Stimulated activated CD8-positive, alpha-beta memory T cell treated with anti-CD3 and anti-CD28 coated beads, Interleukin-4, amount 100 ng/mL, for 24 hours (primary cell): ENCODE measurements at regions not wholly inside any gene's neighbourhood (a gene's known extent, or its start where the extent isn't known, plus 50 kb on each side); places are given as distances from the start of the nearest gene placed in this dataset.

Source experiments
- DNase-seq: peaks from one replicate; pipeline ENCODE4 v3.0.0-alpha.2; 2020; ENCODE audit warnings: low read depth

DNA sequence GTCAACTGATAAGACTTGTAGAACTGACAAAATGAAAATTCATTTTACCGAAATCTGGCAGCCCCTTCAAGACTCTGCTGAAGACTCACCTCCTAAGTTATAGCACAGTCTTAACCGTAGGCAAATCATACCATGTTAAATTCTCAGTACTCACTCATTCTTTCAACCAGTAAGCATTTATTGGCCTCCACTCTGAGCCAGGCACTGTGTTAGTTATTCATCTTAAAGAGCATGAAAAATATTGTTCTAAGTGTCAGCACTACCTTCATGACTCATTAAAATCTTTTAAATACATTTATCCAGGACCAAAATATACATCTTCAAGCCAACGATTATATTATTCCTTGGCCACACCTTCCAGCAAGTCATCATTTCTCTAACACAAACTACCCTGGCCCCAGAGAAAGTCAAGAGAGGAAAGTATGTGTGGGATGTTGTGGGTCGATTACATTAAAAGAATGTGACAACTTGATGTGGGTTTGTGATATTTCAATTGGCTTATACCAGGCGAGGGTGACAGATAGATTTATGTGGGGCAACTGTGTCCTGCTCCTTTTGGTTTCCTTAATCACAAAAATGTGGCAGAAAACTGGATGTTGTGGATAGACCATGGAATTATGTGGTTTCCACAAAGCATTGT lies 55.0 kb downstream of the TMEM30B start:
- no peak for DNase-seq

DNA sequence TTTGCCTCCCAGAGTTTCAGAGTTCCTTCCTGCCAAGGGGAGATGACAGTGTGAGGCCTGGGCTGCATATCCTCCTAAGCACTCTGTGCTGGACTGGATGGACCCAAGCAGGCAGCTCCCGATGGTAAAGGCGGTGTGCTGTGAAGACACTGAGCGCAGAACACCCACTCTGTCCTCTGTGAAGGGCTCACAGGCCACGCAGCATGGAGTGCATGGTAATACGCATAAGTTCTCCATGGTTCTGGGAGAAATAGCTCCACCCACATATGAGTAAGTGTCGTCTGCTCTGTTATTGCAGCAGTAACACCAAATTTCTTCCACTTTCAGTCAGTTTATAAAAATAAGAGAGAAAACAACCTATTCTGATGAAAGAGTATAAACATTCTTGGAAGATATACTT lies 55.8 kb downstream of the TMEM30B start:
- DNase-seq, result no peak

- no peak for DNase-seq
Observed at GRCh38 chr14:61223552-61223951, 57.6 kb downstream of the TMEM30B start.

DNA sequence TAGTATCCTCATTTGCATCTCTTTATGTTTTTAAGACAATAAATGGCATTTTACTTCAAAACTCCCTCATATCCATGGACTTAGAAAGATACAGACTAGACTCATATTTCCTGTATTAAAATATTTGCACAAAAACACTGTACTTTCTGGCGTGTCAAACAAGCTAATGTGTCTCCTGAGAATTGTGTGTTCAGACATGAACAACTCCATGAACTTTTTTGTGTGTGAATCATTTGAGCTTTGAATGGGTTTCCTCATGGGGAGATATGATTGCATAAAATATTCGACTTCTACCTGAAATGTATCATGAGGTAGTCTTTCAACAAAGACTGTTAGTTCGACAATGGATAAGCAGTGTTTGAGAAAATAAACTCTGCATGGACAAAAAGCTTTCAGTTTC lies 58.8 kb downstream of the TMEM30B start:
- DNase-seq, result no peak

DNA sequence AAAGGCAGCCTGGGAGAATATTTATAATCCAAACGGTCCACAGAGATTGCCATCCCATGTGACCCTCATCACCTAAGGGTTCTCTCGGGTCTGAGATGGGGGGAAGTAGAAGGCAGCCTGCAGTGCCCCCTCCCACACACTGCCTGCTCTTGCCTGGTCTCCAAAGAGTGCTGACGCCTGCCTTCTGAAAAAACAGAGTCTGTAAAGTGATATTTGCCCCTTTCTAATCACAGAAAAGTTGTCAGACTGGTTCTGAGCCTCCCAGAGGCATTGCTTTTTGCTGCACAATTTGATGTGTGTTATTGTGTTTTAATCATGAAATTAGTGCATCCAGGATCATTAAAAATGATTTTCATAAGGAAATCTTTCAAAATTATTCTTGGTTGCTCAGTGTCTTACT lies 59.2 kb downstream of the TMEM30B start:
- DNase-seq, result no peak

DNA sequence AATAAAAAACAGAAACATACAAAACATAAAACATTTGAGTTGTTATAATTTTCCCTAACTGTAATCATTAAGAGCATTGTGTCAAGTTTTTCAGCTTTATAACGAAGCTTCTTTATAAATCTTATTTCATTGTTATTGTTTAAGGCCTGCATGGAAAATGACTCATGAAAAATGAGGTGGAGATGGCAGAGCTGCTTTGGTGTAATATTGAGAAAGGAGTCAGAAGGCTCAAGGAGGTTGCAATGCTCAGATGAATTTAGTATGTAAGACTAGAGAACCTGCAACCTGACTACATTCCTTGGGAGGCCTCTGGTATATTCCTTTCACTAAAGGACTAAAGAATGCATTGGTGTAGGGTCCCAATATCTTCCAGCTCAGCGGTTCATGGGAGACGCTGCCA lies 61.5 kb downstream of the TMEM30B start:
- no peak for DNase-seq

- DNase-seq, result no peak
Observed at GRCh38 chr14:61219256-61219655, 61.9 kb downstream of the TMEM30B start.

DNA sequence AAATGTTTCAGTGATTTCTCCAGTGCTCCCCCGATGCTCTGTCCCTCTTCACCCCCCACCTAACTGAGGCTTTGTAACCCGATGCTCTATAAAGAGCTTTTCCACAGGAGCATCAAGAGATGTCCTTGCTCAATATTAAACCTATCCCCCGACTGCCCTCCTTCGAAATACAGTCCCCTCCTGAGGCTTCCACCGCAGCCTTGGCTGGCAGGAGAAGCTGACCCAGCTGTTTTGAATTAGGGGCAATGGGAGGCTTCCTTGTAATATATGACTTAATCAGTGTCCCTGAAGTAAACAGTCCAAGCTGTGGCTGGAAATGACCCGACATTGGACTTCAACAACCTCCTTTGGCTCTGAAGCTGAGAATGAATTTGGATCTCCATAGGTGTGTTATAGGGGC lies 62.4 kb downstream of the TMEM30B start:
- DNase-seq, result no peak

GRCh38 chr14:61218157-61218556 lies 63.0 kb downstream of the TMEM30B start:
- DNase-seq, result no peak

DNA sequence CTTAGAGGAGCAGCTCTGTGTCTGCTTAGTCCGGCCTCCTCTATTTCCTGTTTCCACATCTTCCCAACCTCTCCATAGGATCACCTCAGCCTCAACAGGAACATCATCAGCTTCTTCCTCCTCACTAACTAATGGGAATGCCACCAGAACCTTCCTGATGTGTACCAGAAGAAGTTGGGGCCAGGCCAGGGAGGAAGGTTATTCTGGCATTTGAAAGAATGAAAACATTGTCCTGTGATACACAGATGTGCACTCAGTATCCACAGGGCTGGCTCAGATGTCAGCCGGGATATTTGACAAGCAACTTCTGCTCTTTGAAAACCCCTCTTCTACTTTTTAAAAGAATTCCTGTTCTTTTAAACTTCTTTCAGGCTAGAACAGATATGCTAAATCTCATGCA lies 63.6 kb downstream of the TMEM30B start:
- no peak for DNase-seq

GRCh38 chr14:61215222-61216020 lies 65.7 kb downstream of the TMEM30B start:
- no peak for DNase-seq

- no peak for DNase-seq
Observed at GRCh38 chr14:61213920-61214319, 67.2 kb downstream of the TMEM30B start.

GRCh38 chr14:61213191-61213621 lies 67.9 kb downstream of the TMEM30B start:
- no peak for DNase-seq

GRCh38 chr14:61212546-61212945 lies 68.6 kb downstream of the TMEM30B start:
- DNase-seq, result no peak

DNA sequence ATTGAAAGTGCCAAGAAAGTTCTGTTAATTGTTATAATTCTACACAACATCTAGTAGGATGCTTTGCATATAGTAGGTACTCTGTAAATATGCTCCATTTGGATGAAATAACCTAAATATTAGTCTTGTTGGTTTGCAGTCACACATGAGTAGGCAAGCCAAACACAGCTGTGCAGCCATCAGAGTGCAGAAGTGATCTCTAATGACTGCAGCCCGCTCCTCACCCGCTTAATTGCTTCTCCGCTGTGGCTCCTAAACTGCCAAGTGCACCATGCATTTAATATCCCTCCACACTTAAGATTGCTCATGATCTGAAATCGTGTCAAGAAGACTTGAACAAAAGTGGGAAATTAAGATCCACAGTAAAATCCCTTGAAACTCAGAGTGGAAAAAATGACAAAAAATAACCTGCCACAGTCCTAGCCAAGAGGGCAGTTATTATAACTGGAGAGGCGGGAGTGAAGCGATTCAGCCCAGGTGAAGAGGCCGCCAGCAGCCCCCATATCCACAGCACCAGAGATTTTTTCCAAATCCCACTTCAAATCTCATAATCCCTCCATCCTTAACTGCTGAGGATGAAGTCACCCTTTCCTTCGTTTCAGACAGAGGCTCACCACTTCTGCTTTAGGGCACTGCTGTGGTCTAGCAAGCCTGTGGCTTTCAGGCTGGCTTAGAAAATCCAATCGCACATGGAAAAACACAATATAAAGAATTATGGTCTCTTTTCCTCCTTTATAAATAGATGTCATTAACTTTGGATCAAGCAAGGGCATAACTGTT lies 69.5 kb downstream of the TMEM30B start:
- no peak for DNase-seq

GRCh38 chr14:61203081-61203753 lies 77.9 kb downstream of the TMEM30B start:
- no peak for DNase-seq

DNA sequence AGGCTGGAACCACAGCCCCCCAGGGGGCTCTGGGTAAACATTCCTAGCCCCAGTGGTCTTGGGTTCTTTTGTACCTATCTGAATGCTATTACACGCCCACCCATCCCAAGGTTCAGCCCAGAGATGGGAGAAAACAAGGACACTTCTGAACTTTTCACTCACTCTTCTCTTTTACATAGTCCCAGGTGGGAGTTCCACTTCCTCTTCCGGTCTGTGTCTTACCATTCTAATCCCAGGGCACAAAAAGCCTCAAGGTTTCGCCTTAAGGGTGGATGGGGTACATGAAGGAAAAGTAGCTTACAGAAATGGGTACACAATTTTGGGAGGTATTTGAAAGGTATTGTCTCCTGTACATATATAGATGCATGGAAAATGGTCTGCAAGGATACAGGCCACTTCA lies 79.0 kb downstream of the TMEM30B start:
- DNase-seq, result no peak

- no peak for DNase-seq
Observed at GRCh38 chr14:61201171-61201570, 80.0 kb downstream of the TMEM30B start.

DNA sequence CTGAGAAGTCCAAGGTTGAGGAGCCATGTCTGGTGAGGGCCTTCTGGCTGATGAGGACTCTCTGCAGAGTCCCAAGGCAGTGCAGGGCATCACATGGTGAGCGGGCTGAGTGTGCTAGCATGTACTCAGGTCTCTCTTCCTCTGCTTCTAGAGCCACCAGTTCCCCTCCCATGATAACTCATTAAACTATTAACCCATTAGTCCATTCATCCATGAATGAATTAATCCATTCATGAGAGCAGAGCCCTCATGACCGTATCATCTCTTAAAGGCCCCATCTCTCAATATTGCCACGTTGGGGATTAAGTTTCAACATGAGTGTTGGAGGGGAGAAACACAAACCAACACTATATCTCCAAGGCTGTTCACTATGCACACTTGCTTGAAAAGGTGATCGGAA lies 83.7 kb downstream of the TMEM30B start:
- no peak for DNase-seq

DNA sequence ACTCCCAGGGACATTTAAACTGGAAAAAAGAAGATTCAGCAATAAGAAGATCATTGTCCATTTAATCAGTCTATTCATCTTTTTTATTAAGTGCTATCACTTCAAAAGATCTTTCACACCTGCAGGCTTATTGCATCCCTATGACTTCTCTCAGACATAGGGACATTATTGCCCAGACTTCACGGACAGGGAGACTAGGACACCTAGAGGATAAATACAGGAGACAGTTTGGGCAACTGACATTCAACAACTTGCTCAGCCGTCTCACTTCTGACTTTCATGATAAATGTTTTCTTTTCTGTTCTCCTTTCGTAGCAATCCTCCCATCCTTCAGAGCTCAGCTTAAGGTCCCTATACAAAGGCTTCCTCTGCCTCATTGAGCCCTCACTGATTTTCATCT lies 84.3 kb downstream of the TMEM30B start:
- no peak for DNase-seq

- no peak for DNase-seq
Observed at GRCh38 chr14:61196034-61196433, 85.1 kb downstream of the TMEM30B start.

DNA sequence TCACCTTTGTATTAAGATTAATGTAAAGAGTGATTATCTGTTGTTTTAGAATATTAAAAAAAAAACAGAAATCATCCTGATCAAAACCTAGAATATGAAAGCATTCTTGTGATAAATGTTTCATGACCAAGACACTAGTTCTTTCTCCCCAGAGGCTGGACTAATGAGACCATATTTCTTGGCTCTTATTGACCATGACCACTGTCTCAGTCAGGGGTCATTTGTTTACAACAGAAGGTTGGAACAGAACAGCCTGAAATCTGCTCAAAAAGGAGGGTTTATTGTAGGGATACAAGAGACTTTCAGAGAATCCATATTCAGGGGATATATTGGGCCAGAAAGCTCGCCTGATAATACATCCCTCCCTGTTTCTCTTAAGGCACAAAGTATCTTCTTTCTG lies 87.7 kb downstream of the TMEM30B start:
- DNase-seq, result no peak
